A673 (cell line): ENCODE measurements at regions not wholly inside any gene's neighbourhood (a gene's known extent, or its start where the extent isn't known, plus 50 kb on each side); places are given as distances from the start of the nearest gene placed in this dataset.

ENCODE experiments used
- BruUV-seq: library from RNA; stranded (reverse); fragments of 400-500 nt; replicated peaks from 2 replicates; lab custom pipeline; 2021; lab: Mats Ljungman, UMichigan
- CTCF ChIA-PET: fragments of 300-600 bp; sonication (Branson Sonifier 250); formaldehyde crosslinking; loops from one replicate; lab custom pipeline; 2022; ENCODE audit warnings: antibody characterized with exemption; lab: Charles Lee
- POLR2A ChIA-PET: fragments of 300-600 bp; sonication (Branson Sonifier 250); formaldehyde crosslinking; loops from one replicate; lab custom pipeline; 2022; ENCODE audit warnings: antibody characterized with exemption; ENCODE audit not compliant: low non-redundant PET; lab: Charles Lee
- DNase-seq: peaks from one replicate; pipeline ENCODE4 v3.0.0-alpha.2; 2015; ENCODE audit warnings: low spot score
- H3K27ac ChIP-seq: fragments of 200-600 bp; sonication (generic); 2 replicates; pipeline ENCODE4 v1.5.1; 2016; ENCODE audit warnings: mixed run types, low read depth, mild to moderate bottlenecking, mixed read lengths, antibody characterized with exemption, low read length; ENCODE audit not compliant: poor library complexity, severe bottlenecking
- H3K27me3 ChIP-seq: fragments of 200-600 bp; sonication (generic); replicated peaks from 2 replicates; pipeline ENCODE4 v1.6.1; 2017; ENCODE audit warnings: mixed run types, low read depth, mild to moderate bottlenecking, mixed read lengths, antibody characterized with exemption, low read length; ENCODE audit not compliant: insufficient read depth, poor library complexity
- H3K36me3 ChIP-seq: fragments of 200-600 bp; sonication (generic); 2 replicates; pipeline ENCODE4 v1.6.1; 2016; ENCODE audit warnings: mixed run types, mild to moderate bottlenecking, mixed read lengths, antibody characterized with exemption, low read length; ENCODE audit not compliant: insufficient read depth, poor library complexity, severe bottlenecking
- H3K4me1 ChIP-seq: fragments of 200-600 bp; sonication (generic); 2 replicates; pipeline ENCODE4 v1.6.1; 2017; ENCODE audit warnings: mixed run types, mild to moderate bottlenecking, mixed read lengths, antibody characterized with exemption, low read length; ENCODE audit not compliant: insufficient read depth, poor library complexity, severe bottlenecking
- H3K4me3 ChIP-seq: fragments of 200-600 bp; sonication (generic); 2 replicates; pipeline ENCODE4 v1.5.1; 2016; ENCODE audit warnings: low read depth, mixed run types, mild to moderate bottlenecking, mixed read lengths, low read length; ENCODE audit not compliant: poor library complexity, severe bottlenecking
- H3K9me3 ChIP-seq: fragments of 200-600 bp; sonication (generic); 2 replicates; pipeline ENCODE4 v1.6.1; 2016; ENCODE audit warnings: mixed run types, low read depth, mild to moderate bottlenecking, mixed read lengths, antibody characterized with exemption, low read length; ENCODE audit not compliant: poor library complexity, severe bottlenecking
- EZH2 ChIP-seq: fragments of 200-600 bp; sonication (generic); IDR thresholded peaks from 2 replicates; pipeline ENCODE4 v1.6.1; 2017; ENCODE audit warnings: borderline replicate concordance, low read depth, mild to moderate bottlenecking, mixed read lengths, antibody characterized with exemption, low read length; ENCODE audit not compliant: poor library complexity, severe bottlenecking
- intact Hi-C: fragments of 100-400 bp; cut with micrococcal nuclease; formaldehyde crosslinking; loops from one replicate; pipeline ENCODE4 v1.10.0; 2022; ENCODE audit not compliant: unreplicated experiment
- TF ChIP-seq, protein P1 (sequence below): fragments of 300-800, 200-600 bp; sonication (generic); conservative IDR thresholded peaks from 2 replicates; pipeline ENCODE4 v1.5.1; 2017; ENCODE audit warnings: low read depth, mild to moderate bottlenecking, antibody characterized with exemption, low read length, moderate library complexity, mixed read lengths

DNA sequence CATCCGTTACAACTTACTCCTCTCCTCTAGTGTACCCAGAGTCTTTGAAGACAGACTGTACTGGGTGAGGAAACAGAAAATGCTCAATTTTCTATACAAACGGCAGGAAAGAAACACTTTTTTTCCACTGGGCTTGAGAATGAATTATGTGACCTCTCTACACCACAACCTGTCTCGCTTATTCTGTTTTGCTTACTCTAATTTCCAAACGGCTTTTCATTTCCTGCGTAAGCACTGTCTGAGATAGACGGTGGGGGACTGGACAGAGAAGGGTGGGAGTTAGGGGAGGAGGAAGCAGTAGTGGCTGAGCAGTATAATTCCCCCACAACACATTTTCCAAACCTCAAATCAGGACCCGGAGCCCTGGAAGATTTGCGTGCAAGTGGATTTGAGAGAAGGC is 191.4 kb upstream of the SDK2 start:
- intact Hi-C loops, result no loop called here
- BruUV-seq, result no TSS peak
- H3K4me1 ChIP-seq, result no peaks in the 10 kb centered on the region
- DNase-seq, result no peak
- ChIA-PET POLR2A (no interaction called here), CTCF (no interaction called here)
- H3K4me3 ChIP-seq, result no peak overlapping the region
- H3K27ac ChIP-seq, result no peak overlapping the region
- peaks cover 24% of the 10 kb centered on the region for H3K27me3 ChIP-seq
- H3K36me3 ChIP-seq, result no peaks in the 10 kb centered on the region
- H3K9me3 ChIP-seq, result no peaks in the 10 kb centered on the region
- TF ChIP-seq, protein P1, sequence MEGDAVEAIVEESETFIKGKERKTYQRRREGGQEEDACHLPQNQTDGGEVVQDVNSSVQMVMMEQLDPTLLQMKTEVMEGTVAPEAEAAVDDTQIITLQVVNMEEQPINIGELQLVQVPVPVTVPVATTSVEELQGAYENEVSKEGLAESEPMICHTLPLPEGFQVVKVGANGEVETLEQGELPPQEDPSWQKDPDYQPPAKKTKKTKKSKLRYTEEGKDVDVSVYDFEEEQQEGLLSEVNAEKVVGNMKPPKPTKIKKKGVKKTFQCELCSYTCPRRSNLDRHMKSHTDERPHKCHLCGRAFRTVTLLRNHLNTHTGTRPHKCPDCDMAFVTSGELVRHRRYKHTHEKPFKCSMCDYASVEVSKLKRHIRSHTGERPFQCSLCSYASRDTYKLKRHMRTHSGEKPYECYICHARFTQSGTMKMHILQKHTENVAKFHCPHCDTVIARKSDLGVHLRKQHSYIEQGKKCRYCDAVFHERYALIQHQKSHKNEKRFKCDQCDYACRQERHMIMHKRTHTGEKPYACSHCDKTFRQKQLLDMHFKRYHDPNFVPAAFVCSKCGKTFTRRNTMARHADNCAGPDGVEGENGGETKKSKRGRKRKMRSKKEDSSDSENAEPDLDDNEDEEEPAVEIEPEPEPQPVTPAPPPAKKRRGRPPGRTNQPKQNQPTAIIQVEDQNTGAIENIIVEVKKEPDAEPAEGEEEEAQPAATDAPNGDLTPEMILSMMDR, result no peak
- no peak for TF ChIP-seq EZH2

DNA sequence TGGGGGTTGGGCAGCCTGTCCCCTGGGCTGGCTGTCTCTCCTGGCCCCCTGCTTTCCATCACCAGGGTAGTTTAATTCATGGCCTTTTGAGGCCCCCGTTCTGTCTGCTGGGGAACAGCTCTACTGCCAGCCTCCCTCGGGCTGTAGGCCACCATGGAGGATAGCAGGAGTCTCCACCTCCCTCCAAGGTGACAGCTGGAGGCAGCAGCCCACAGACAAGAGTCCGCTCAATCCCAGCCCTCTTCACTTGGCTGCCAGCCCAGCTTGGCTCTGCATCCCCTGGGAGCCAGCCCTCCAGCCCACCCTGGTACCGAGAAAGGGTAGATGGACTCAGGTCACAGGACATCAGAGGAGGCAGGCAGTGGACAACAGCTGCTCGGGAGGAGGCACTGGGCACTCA is 194.6 kb upstream of the SDK2 start:
- ChIA-PET POLR2A (no interaction called here), CTCF (no interaction called here)
- no peak for DNase-seq
- Histone ChIP-seq H3K36me3 (no peaks in the 10 kb centered on the region), H3K4me1 (no peaks in the 10 kb centered on the region), H3K27ac (no peak overlapping the region), H3K4me3 (no peak overlapping the region), H3K27me3 (peaks cover 24% of the 10 kb centered on the region), H3K9me3 (no peaks in the 10 kb centered on the region)
- BruUV-seq, result no TSS peak
- TF ChIP-seq EZH2, result no peak
- TF ChIP-seq, protein P1, result no peak
- intact Hi-C loops, result no loop called here

DNA sequence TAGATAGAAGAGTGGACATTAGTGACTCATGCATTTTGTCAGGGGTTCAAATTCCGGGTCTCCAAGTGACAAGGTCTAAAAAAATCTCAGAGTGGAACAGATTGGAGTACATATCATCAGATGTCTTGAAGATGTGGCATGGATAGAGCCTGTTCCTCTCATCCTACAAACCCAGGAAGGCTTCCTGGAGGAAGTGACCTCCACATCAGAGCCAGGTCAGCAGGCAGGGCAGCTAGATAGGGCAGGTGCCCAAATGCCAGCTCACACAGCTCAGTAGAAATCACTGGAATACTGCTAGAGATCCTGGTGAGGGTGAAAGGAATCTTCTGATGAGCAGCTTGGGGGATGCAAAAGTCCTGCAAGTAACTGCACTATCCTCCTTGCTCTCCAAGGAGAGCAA is 196.6 kb upstream of the SDK2 start:
- H3K36me3 ChIP-seq, result no peaks in the 10 kb centered on the region
- H3K27ac ChIP-seq, result no peak overlapping the region
- ChIA-PET CTCF (interaction anchor here (1.5 kb wide), 1 partner anchor 410 kb away, joined by 3 read pairs; no protein-coding TSS in a partner anchor), POLR2A (no interaction called here)
- no peaks in the 10 kb centered on the region for H3K9me3 ChIP-seq
- H3K4me3 ChIP-seq, result no peak overlapping the region
- no TSS peak for BruUV-seq
- intact Hi-C loops, result no loop called here
- H3K4me1 ChIP-seq, result no peaks in the 10 kb centered on the region
- TF ChIP-seq, protein P1, result no peak
- no peak for TF ChIP-seq EZH2
- no peak for DNase-seq
- H3K27me3 ChIP-seq, result peaks cover 8% of the 10 kb centered on the region
